GM08714 (cell line): ENCODE measurements at regions not wholly inside any gene's neighbourhood (a gene's known extent, or its start where the extent isn't known, plus 50 kb on each side); places are given as distances from the start of the nearest gene placed in this dataset.

Experiments used
- H3K4me3 ChIP-seq: fragments of 200-500 bp; sonication (Bioruptor generic); 2 replicates; pipeline ENCODE4 v1.5.1; 2014; ENCODE audit warnings: mild to moderate bottlenecking, low read length, inconsistent platforms
- ZNF274 ChIP-seq: IDR thresholded peaks from 2 replicates; pipeline ENCODE4 v1.6.1; 2012; ENCODE audit warnings: mild to moderate bottlenecking, low read depth, low read length

- no peak for TF ChIP-seq ZNF274
- H3K4me3 ChIP-seq: no peak overlapping the region
Observed at GRCh38 chr4:159038536-159038935, 64.3 kb upstream of the RAPGEF2 start.

DNA sequence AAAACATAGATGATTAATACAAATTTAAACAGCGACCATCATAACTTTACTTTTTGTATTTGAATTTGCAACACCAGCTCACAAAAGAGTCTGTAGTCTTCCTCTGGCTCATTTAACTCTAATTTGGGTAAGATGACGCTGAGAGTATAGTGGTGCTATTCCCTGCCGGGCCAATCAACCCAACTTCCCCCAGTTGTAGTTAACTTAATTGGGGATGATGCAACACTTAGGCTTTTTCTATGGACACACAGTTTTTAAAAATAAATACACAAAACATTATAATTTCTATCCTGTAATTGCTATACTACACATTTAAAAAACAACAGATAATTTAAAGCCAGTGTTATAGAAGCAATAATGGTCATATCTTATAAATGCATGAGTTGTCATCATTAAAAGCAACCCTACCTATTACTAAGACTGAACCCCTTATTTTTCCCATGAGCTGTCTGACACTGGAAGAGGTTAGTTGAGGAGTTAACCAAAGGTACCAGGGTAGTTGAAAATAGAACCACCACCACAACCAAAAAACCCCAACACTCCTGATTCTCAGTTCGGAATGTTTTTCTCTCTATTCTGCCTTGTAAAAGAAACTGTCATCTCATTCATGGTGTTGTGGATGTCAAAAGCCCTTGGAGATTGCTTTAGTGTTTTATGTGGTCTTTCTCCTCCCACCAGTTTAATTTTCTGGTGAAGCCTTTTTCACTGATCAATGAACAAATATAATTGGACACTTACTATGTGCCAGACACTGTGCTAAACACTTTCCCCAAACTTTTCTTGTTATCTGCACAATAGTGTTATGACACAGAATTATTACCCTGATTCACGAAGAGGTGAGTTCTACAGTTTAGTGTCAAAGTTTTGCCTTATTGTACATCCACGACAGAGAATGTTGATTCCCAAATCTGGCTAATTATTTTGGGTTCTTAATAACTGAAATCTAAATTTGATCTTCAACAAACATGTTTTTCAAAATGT, 61.5 kb upstream of the RAPGEF2 start:
- H3K4me3 ChIP-seq: no peak overlapping the region
- no peak for TF ChIP-seq ZNF274

- TF ChIP-seq ZNF274: no peak
- no peak overlapping the region for H3K4me3 ChIP-seq
Observed at GRCh38 chr4:159042097-159042605, 60.7 kb upstream of the RAPGEF2 start.

DNA sequence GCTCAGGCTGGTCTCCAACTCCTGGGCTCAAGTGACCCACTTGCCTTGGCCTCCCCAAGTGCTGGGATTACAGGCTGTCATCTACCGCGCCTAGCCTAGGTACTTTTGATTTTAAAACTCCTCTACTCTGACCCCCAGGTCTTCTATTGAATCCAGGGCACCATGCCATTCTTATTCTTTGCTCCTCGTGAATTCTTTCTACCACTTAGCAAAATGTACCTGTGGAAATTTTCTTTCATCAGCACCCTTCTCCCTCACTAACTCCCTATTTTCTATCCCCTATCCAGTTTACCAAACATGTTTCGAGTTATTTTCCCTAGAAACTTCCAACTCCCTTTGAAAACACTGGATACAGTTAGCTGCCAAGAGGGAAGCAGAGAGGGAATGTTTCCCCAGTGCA, 60.0 kb upstream of the RAPGEF2 start:
- H3K4me3 ChIP-seq: no peak overlapping the region
- no peak for TF ChIP-seq ZNF274

DNA sequence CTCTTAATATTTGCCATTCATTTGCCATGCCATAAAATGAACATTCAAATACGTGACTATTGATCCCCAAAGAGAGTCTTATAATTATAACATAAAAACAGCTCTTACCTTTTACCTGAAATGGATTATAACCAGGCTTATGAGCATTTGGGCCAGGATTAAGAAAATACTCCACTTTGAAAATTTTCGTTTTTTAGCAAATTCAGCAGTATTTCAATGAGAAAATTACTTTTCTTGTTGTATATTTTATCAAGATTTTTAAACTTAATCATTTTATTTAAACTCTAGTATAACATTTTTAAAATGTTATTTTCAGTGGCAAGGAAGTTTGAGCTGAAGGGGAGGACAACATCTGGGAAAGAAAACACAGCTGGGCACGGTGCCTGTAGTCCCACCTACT, 59.0 kb upstream of the RAPGEF2 start:
- TF ChIP-seq ZNF274: no peak
- H3K4me3 ChIP-seq: no peak overlapping the region

DNA sequence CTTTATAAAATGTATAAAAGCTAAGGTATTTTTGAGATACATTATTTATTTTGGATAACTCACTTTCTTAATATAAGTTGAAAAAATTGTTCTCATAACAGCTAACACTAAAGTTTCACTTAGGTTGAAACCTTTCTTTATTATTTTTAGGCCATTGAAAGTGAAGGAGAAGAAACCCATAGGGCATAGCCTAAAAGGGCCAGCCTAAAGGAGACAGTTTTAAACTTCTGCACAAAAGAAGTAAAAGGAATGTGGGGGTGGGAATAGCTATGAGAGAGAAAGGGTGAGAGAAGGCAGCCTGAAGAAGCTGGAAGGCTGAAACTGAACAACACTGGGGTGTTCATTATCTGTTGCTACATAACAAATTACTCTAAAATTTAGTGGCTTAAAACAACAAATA, 57.6 kb upstream of the RAPGEF2 start:
- no peak overlapping the region for H3K4me3 ChIP-seq
- no peak for TF ChIP-seq ZNF274

GRCh38 chr4:159046683-159047082, 56.2 kb upstream of the RAPGEF2 start:
- H3K4me3 ChIP-seq: no peak overlapping the region
- TF ChIP-seq ZNF274: no peak

- TF ChIP-seq ZNF274: no peak
- no peak overlapping the region for H3K4me3 ChIP-seq
Observed at GRCh38 chr4:159047478-159048165, 55.3 kb upstream of the RAPGEF2 start.

- H3K4me3 ChIP-seq: no peak overlapping the region
- TF ChIP-seq ZNF274: no peak
Observed at GRCh38 chr4:159048166-159048886, 54.6 kb upstream of the RAPGEF2 start.

GRCh38 chr4:159049780-159050375, 53.0 kb upstream of the RAPGEF2 start:
- TF ChIP-seq ZNF274: no peak
- no peak overlapping the region for H3K4me3 ChIP-seq

- peak overlapping the region; percentile 90 for H3K4me3 ChIP-seq
- no peak for TF ChIP-seq ZNF274
Observed at GRCh38 chr4:159051245-159052071, 51.4 kb upstream of the RAPGEF2 start.

DNA sequence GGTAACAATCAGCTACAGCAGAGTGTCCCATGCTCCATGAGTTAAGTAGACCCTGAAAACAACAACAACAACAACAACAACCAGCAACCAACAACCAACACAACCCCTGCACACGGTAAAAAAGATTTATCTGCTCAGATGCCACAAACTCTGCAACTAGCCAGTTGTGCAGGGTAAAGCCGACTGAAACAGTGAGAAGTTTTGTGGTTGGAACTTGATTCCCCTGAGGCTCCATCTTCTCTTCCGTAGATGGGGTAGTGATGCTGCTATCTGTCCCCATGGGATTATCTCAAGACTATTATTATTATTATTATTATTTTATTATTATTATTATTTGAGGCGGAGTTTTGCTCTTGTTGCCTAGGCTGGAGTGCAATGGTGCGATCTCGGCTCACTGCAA, 50.6 kb upstream of the RAPGEF2 start:
- TF ChIP-seq ZNF274: no peak
- H3K4me3 ChIP-seq: peak overlapping the region; percentile 90; the same call in 1 of the 2 replicates
